Left lung (tissue), 4 donors: ENCODE measurements at regions not wholly inside any gene's neighbourhood (a gene's known extent, or its start where the extent isn't known, plus 50 kb on each side); places are given as distances from the start of the nearest gene placed in this dataset.
A peak's percentile ranks its signal among the peaks of the same experiment; 100 is the strongest.

Experiments
- ATAC-seq: fragments of 200-7000 bp; cut with Tn5 transposase; one replicate; pipeline ENCODE4 v1.9.1; 2020; ENCODE audit warnings: moderate library complexity
- DNase-seq, 4 donors: peaks; one replicate each; pipeline ENCODE4 v3.0.0-alpha.2; 2013 to 2020
- H3K27ac ChIP-seq, 2 donors: fragments of 200-600 bp; sonication (generic) in 1 of 2; one replicate each; pipeline versions ENCODE4 v1.5.0 to v1.8.0; 2020 to 2021
- H3K27me3 ChIP-seq, 2 donors: fragments of 200-600 bp; sonication (generic) in 1 of 2; one replicate each; pipeline versions ENCODE4 v1.5.0 to v1.8.0; 2020 to 2021
- H3K36me3 ChIP-seq, 2 donors: fragments of 200-600 bp; sonication (generic) in 1 of 2; one replicate each; pipeline versions ENCODE4 v1.5.0 to v1.8.0; 2020 to 2021
- H3K4me1 ChIP-seq, 2 donors: fragments of 200-600 bp; one replicate each; pipeline ENCODE4 v1.8.0; 2021
- H3K4me3 ChIP-seq, 2 donors: fragments of 200-600 bp; sonication (generic) in 1 of 2; one replicate each; pipeline versions ENCODE4 v1.5.0 to v1.8.0; 2020 to 2021; ENCODE audit warnings: mild to moderate bottlenecking in 1 of 2
- H3K9me3 ChIP-seq, 2 donors: fragments of 200-600 bp; sonication (generic) in 1 of 2; one replicate each; pipeline versions ENCODE4 v1.5.0 to v1.8.0; 2020 to 2021
- CTCF ChIP-seq, 2 donors: fragments of 200-600 bp; sonication (generic) in 1 of 2; IDR thresholded peaks; one replicate each; pipeline versions ENCODE4 v1.5.0 to v1.8.0; 2021; ENCODE audit warnings: antibody characterized with exemption in 2 of 2
- intact Hi-C, 2 donors: fragments of 100-400 bp; cut with DNase I; formaldehyde crosslinking; loops; one replicate each; pipeline versions ENCODE4 v1.11.2 to v1.14.2; 2022
- donor health status: DM: no; HTN: yes; CAD: no.
- donor health status: DM: no; HTN: no; CAD: no.

- no peak for TF ChIP-seq CTCF (IDR thresholded peaks at IDR 0.05)
- ATAC-seq (no peak), DNase-seq (no peak)
- peaks cover 0 to 44% of the 10 kb centered on the region in 2 donors for H3K36me3 ChIP-seq
- H3K27ac ChIP-seq: no peak overlapping the region
- H3K9me3 ChIP-seq: no peaks in the 10 kb centered on the region
- peaks cover 0 to 15% of the 10 kb centered on the region in 2 donors for H3K4me1 ChIP-seq
- no peak overlapping the region for H3K4me3 ChIP-seq
- intact Hi-C loops: no loop called here
- no peaks in the 10 kb centered on the region for H3K27me3 ChIP-seq
These were observed 79.4 kb upstream of the SLC4A11 start for GRCh38 chr20:3318226-3318884.

- Histone ChIP-seq H3K27me3 (no peaks in the 10 kb centered on the region), H3K27ac (peak overlapping the region in 1 of 2 donors; percentile 23), H3K9me3 (no peaks in the 10 kb centered on the region), H3K36me3 (peaks cover 0 to 32% of the 10 kb centered on the region in 2 donors), H3K4me3 (no peak overlapping the region), H3K4me1 (peaks cover 0 to 22% of the 10 kb centered on the region in 2 donors)
- TF ChIP-seq CTCF (IDR thresholded peaks at IDR 0.05): no peak
- DNase-seq (peak in 1 of 4 donors; percentile 57), ATAC-seq (peak; percentile 49)
- intact Hi-C loops: no loop called here
These were observed 77.1 kb upstream of the SLC4A11 start for GRCh38 chr20:3316136-3316535.

- Histone ChIP-seq H3K4me1 (peaks cover 0 to 22% of the 10 kb centered on the region in 2 donors), H3K36me3 (peaks cover 0 to 32% of the 10 kb centered on the region in 2 donors), H3K27ac (no peak overlapping the region), H3K4me3 (no peak overlapping the region), H3K27me3 (no peaks in the 10 kb centered on the region), H3K9me3 (no peaks in the 10 kb centered on the region)
- ATAC-seq (no peak), DNase-seq (no peak)
- TF ChIP-seq CTCF (IDR thresholded peaks at IDR 0.05): no peak
- intact Hi-C loops: no loop called here
These were observed 76.1 kb upstream of the SLC4A11 start for GRCh38 chr20:3315136-3315535.

GRCh38 chr20:3314391-3314790 lies 75.4 kb upstream of the SLC4A11 start:
- H3K4me1 ChIP-seq: peaks cover 0 to 22% of the 10 kb centered on the region in 2 donors
- H3K27me3 ChIP-seq: no peaks in the 10 kb centered on the region
- H3K27ac ChIP-seq: no peak overlapping the region
- DNase-seq (no peak), ATAC-seq (no peak)
- H3K4me3 ChIP-seq: no peak overlapping the region
- H3K9me3 ChIP-seq: no peaks in the 10 kb centered on the region
- TF ChIP-seq CTCF (IDR thresholded peaks at IDR 0.05): no peak
- peaks cover 0 to 32% of the 10 kb centered on the region in 2 donors for H3K36me3 ChIP-seq
- intact Hi-C loops: no loop called here

DNA sequence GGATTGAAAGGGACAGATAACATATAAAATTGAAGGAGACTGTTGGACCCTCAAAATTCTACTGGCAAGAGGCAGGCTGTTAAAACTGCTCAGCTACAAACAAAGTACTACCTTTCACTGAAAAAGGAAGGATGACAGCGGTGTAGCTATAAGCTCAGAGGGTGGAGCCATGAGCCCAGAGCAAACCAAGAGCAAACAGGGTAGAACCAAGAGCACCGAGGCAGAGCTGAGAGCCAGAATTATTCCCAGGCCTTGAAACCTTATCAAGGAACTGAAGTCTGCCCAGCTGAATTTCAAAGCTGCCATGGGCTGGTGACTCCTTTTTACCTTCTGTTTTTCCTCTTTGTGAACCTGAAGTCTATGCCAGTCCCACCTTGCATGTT lies 74.7 kb upstream of the SLC4A11 start:
- peaks cover 0 to 22% of the 10 kb centered on the region in 2 donors for H3K4me1 ChIP-seq
- DNase-seq: no peak
- H3K4me3 ChIP-seq: no peak overlapping the region
- intact Hi-C loops: no loop called here
- H3K36me3 ChIP-seq: peaks cover 0 to 35% of the 10 kb centered on the region in 2 donors
- no peaks in the 10 kb centered on the region for H3K27me3 ChIP-seq
- peak; percentile 62 for ATAC-seq
- peak overlapping the region; percentile 51 to 75 for H3K27ac ChIP-seq
- no peaks in the 10 kb centered on the region for H3K9me3 ChIP-seq
- no peak for TF ChIP-seq CTCF (IDR thresholded peaks at IDR 0.05)
